ENCODE measurements at regions not wholly inside any gene's neighbourhood (a gene's known extent, or its start where the extent isn't known, plus 50 kb on each side); places are given as distances from the start of the nearest gene placed in this dataset.

- H3K27ac ChIP-seq (ENCODE audit: low read length): no peak overlapping the region
- intact Hi-C loops (cut with micrococcal nuclease): no loop called here
- no peak for ATAC-seq
Measured at GRCh38 chr12:75642226-75642625, 130.8 kb upstream of the KRR1 start.

GRCh38 chr12:75641031-75641780 is 129.8 kb upstream of the KRR1 start:
- H2AFZ ChIP-seq (ENCODE audit: low read length): peak overlapping the region; percentile 5; the same call in 1 of the 2 replicates
- no peak for TF ChIP-seq EZH2 (IDR thresholded peaks at IDR 0.05; ENCODE audit: low read length, unreplicated experiment)
- TF ChIP-seq EZH2phosphoT487 (IDR thresholded peaks at IDR 0.05; ENCODE audit: borderline replicate concordance, low read length): no peak
- TF ChIP-seq CTCF (conservative IDR thresholded peaks at IDR 0.05; ENCODE audit: low read depth, low read length): no peak
- H3K9ac ChIP-seq (ENCODE audit: low read length): no peak overlapping the region
- H3K36me3 ChIP-seq (ENCODE audit: low read depth, low read length): no peaks in the 10 kb centered on the region
- H3F3A ChIP-seq (ENCODE audit: low read length, unreplicated experiment): no peaks in the 10 kb centered on the region
- H3K79me2 ChIP-seq (ENCODE audit: low read length): no peaks in the 10 kb centered on the region
- H3K4me3 ChIP-seq (ENCODE audit: low read length): no peak overlapping the region
- no peaks in the 10 kb centered on the region for H3K27me3 ChIP-seq (ENCODE audit: low read length)
- ATAC-seq (no peak), DNase-seq (no peak)
- BruUV-seq (replicated peaks): no TSS peak
- intact Hi-C loops (cut with micrococcal nuclease): no loop called here
- no peak overlapping the region for H3K4me2 ChIP-seq (ENCODE audit: low read length)
- H4K20me1 ChIP-seq (ENCODE audit: low read length): no peaks in the 10 kb centered on the region
- H3K9me2 ChIP-seq (replicated peaks; ENCODE audit: low read length): no peaks in the 10 kb centered on the region
- H3K4me1 ChIP-seq (ENCODE audit: insufficient read depth, low read length): peaks cover 23% of the 10 kb centered on the region
- POLR2A ChIA-PET (ENCODE audit: unreplicated experiment): no interaction called here
- CTCF ChIA-PET: interaction anchor here (0.6 kb wide), 1 partner anchor 791 kb away, joined by 3 read pairs; no protein-coding TSS in a partner anchor
- no peaks in the 10 kb centered on the region for H3K9me3 ChIP-seq (ENCODE audit: low read length)
- no peak overlapping the region for H3K27ac ChIP-seq (ENCODE audit: low read length)

More at GRCh38 chr12:75642226-75642625, 130.8 kb upstream of the KRR1 start:
- no peak overlapping the region for H2AFZ ChIP-seq (ENCODE audit: low read length)
- DNase-seq: no peak
- H3K9ac ChIP-seq (ENCODE audit: low read length): no peak overlapping the region
- no peaks in the 10 kb centered on the region for H3K79me2 ChIP-seq (ENCODE audit: low read length)
- no peak overlapping the region for H3K4me3 ChIP-seq (ENCODE audit: low read length)
- no peaks in the 10 kb centered on the region for H3K27me3 ChIP-seq (ENCODE audit: low read length)
- TF ChIP-seq EZH2phosphoT487 (IDR thresholded peaks at IDR 0.05; ENCODE audit: borderline replicate concordance, low read length) (no peak), EZH2 (IDR thresholded peaks at IDR 0.05; ENCODE audit: low read length, unreplicated experiment) (no peak), CTCF (conservative IDR thresholded peaks at IDR 0.05; ENCODE audit: low read depth, low read length) (no peak)
- no peak overlapping the region for H3K4me2 ChIP-seq (ENCODE audit: low read length)
- H4K20me1 ChIP-seq (ENCODE audit: low read length): no peaks in the 10 kb centered on the region
- ChIA-PET CTCF (no interaction called here), POLR2A (ENCODE audit: unreplicated experiment) (no interaction called here)
- peaks cover 17% of the 10 kb centered on the region for H3K4me1 ChIP-seq (ENCODE audit: insufficient read depth, low read length)
- no TSS peak for BruUV-seq (replicated peaks)
- no peaks in the 10 kb centered on the region for H3K9me2 ChIP-seq (replicated peaks; ENCODE audit: low read length)
- H3K36me3 ChIP-seq (ENCODE audit: low read depth, low read length): no peaks in the 10 kb centered on the region
- H3F3A ChIP-seq (ENCODE audit: low read length, unreplicated experiment): no peaks in the 10 kb centered on the region
- no peaks in the 10 kb centered on the region for H3K9me3 ChIP-seq (ENCODE audit: low read length)

- H3K9ac ChIP-seq (ENCODE audit: low read length): no peak overlapping the region
- H3K27me3 ChIP-seq (ENCODE audit: low read length): no peaks in the 10 kb centered on the region
- intact Hi-C loops (cut with micrococcal nuclease): loop anchor here (5.0 kb wide), 1 partner anchor 399 kb away; no protein-coding TSS in a partner anchor
- ChIA-PET CTCF (no interaction called here), POLR2A (ENCODE audit: unreplicated experiment) (no interaction called here)
- ATAC-seq: no peak
- H3K9me3 ChIP-seq (ENCODE audit: low read length): no peaks in the 10 kb centered on the region
- H3K36me3 ChIP-seq (ENCODE audit: low read depth, low read length): no peaks in the 10 kb centered on the region
- H3K4me1 ChIP-seq (ENCODE audit: insufficient read depth, low read length): peaks cover 38% of the 10 kb centered on the region
- H4K20me1 ChIP-seq (ENCODE audit: low read length): no peaks in the 10 kb centered on the region
- H3K4me3 ChIP-seq (ENCODE audit: low read length): no peak overlapping the region
- no TSS peak for BruUV-seq (replicated peaks)
- no peak overlapping the region for H3K27ac ChIP-seq (ENCODE audit: low read length)
- no peaks in the 10 kb centered on the region for H3K9me2 ChIP-seq (replicated peaks; ENCODE audit: low read length)
- no peak overlapping the region for H2AFZ ChIP-seq (ENCODE audit: low read length)
- no peak overlapping the region for H3K4me2 ChIP-seq (ENCODE audit: low read length)
- H3F3A ChIP-seq (ENCODE audit: low read length, unreplicated experiment): no peaks in the 10 kb centered on the region
- no peaks in the 10 kb centered on the region for H3K79me2 ChIP-seq (ENCODE audit: low read length)
- TF ChIP-seq EZH2 (IDR thresholded peaks at IDR 0.05; ENCODE audit: low read length, unreplicated experiment) (no peak), CTCF (conservative IDR thresholded peaks at IDR 0.05; ENCODE audit: low read depth, low read length) (no peak), EZH2phosphoT487 (IDR thresholded peaks at IDR 0.05; ENCODE audit: borderline replicate concordance, low read length) (no peak)
- no peak for DNase-seq
Measured at GRCh38 chr12:75638792-75639191, 127.4 kb upstream of the KRR1 start.

Measured in PC-3 (cell line).